Dedifferentiated amniotic fluid mesenchymal stem cell (primary cell): ENCODE measurements at regions not wholly inside any gene's neighbourhood (a gene's known extent, or its start where the extent isn't known, plus 50 kb on each side); places are given as distances from the start of the nearest gene placed in this dataset.

Experiments used
- DNase-seq: peaks from one replicate; pipeline ENCODE4 v3.0.0-alpha.2; 2016; ENCODE audit errors: extremely low spot score

DNA sequence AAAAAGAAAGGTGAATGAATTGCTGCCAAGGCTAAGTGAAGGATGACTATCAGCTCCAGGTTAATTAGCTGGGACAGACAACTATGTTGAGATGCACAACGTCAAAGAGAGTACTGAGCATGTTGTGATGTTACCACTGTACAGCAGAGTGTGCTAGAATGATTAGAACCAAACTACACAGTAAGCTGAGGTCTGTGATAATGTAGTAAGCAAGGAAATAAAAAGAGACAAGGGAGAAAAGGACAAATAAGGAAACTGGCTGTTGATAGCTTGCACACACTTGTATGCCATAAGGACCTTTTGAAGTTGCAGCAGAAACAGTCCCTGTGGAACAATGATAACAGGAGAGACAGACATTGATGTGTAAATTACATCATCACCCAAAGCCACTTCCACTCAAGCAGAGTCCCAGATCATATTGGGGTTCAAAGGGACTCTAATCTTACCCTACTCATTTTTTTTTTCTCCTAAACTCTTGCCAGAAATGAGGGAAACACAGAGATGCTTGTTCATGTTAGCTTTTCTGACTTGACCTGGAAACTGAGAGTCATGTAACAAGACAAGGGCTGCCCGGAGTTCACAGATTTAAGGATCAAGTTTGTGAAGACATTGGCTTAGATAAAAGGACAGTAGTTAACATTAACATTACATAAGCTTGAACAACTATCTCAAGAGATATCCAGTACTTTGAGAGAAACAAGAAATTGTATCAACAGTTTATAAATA is 189.9 kb downstream of the CENPW start:
- no peak for DNase-seq

- DNase-seq = no peak
These were observed 190.9 kb downstream of the CENPW start for GRCh38 chr6:126530775-126531174.

GRCh38 chr6:126531286-126531685 is 191.4 kb downstream of the CENPW start:
- DNase-seq = no peak

DNA sequence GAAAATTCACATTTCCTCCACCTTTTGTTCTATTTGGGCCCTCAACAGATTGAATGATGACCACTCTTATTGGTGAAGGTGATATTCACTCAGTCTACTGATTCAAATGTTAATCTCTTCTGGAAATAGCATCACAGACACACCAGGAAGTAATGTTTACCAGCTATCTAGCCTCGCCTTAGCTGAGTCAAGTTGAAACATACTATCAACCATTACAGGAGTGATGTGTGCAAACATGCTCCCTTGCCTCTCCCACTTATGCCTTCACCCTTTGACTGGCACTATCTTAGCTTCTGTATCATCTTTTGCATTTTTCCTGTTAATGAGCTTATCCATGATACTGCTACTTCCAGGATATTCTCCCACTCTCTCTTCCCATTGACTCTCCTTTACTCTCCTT is 191.9 kb downstream of the CENPW start:
- no peak for DNase-seq

DNA sequence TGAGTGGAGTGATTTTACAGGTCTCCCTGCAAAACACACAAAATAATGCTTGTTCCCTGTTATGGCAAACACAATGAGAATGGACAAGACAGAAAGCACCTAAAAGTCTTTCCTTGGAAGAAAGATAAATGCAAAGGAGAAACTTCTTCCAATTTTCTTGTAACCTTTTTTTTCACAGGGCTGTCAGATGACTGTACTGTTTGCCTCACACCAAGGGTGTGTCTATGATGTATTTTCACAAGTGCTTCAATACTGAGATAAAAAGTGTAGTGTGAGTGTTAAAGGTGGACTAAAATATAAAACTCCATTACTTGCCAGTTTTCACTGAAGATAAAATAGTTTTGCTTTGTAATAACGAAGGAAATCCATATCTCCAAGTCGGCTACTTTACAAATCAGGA is 194.5 kb downstream of the CENPW start:
- DNase-seq = no peak

DNA sequence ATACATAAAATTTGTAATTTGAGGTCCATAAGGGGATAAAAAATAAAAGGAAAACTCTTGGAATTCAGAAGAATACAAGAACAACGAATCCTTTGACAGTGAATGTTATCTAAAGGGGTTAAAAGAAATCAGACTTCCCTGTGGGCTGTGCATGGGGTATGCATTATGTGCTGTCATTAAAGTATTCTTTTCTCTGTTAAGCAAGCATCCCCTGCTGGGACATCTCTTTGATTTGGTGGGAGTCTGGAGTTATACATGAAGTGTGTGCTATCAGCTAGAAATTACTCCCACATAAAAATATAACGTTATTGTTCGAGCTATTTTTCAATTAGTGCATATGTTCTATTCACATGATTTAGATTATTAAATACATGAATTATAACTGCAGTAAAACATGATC is 195.2 kb downstream of the CENPW start:
- no peak for DNase-seq

- DNase-seq = no peak
These were observed 195.7 kb downstream of the CENPW start for GRCh38 chr6:126535595-126535994.

DNA sequence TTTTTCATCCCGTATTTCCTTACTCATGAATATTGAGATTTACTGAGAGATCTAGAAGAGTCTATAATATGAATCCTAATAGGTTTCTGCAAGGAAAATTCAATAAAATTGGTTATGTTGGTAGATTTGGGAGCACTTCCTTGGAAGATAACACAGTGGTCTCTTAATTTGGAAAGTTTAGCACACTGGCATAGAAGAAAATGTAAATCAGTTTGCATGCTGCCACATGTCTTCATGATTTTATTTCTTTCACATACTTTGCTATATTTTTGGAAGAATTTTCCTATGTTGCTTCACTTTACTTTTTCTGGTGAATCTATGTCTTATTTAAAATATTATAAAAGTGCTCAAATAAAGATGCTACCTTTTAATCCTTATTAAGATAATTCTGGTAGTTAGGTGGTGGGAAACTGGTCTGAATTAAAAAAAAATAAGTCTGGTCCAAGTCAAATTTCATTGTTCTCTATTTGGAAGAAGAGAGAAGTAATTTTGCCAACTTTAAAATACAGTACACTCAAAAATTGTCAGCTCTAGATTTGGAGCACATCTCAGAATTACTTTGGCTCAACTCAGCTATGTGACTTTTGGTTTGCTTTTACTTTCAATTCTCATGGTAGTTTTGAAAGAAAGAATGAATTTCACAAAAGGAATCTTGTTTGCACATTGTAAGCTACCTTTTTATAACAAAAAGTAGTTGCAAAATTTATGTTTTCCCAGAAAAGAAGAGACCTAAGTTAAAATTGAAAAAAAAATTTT is 197.3 kb downstream of the CENPW start:
- DNase-seq = no peak

DNA sequence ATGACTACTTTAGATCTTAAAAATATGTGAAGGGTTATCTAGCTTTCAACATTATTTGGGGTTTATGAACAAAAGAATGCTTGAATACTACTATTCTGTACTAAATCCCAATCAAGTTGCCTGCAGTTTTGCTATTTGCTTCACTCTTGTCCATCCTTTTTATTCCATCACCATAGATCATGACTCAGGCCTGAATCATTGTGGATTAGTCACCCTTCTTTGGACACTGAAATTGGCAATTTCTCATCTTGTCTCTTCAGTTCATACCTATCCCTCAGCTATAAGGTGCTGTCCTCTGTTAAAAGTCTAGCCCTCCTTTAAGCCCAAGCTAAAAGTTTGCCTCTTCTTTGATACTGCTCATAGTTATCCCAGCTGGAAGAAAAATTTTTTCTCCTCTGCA is 199.1 kb downstream of the CENPW start:
- DNase-seq = peak; percentile 18

DNA sequence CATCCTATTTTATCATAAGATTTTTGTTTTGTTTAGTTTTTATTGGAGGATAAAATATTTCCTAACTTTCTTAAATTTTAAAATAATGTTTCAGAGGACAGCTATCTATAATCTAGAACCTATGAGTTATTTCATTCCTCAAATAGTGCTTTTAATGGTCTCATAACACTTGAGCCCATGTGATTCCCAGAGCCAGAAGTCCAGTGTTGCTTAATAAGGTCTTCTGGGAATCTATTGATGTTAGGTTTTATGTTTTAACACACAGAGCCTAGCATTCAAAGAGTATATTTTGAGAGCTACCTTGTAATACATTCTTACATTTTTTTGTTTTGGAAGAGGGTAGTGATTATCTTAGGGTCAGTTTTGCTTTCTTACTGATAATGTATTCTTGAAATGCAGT is 200.2 kb downstream of the CENPW start:
- no peak for DNase-seq

DNA sequence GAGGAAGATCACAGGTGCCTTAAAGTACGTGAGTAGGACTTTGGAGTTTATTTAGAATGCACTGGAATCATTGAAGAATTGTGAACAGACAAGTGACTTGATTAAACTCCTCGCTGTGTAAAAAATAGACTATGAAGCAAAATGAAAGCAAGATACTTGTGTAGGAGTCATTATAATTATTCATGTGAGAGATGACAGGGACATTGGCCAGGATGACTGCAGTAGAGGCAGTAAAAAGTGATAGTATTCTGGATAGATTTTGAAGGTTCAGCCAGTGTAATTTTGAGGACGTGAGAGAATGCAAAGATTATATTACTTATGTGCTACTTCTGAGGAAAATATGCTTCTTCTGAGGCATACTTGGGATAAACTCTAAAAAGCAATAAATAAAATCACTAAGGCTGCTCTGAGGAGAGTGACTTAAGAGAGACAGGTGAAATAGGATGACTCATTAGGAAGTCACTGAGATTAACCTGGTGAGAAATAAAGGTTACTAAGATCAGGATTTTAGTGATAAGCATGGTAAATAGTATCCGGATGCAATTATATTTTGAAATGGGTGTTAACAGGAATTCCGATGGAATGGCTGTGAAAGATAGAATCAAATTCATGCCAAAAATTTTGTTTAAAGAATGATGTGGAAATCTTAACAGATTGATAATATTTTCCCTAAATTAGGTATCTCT is 202.0 kb downstream of the CENPW start:
- no peak for DNase-seq

DNA sequence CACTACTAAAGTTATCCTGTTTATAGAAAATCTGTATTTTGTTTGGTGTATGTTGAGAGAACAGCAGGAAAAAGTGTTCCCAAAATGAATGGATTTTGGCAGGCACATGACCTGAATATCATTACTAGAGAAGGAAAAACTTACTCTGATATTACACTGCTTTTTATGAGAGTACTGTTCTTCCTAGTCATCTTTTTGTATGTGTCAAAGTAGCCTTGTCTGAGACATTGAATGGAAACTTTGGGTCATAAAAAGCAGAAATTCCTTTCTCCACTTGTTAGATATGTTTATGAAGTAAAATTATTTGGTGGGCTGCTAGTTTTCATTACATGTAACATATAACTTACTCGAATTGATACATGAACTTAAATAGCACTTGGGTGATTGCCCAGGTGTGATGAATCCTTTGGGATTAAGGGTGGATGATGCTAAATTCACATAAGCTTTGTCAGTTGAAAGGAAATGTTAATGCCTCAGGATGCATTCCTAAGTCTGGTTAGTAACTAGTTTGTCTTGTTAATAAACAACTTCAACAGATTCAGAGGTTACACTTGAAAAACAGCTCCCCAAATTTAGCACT is 206.7 kb downstream of the CENPW start:
- peak; percentile 19 for DNase-seq

DNA sequence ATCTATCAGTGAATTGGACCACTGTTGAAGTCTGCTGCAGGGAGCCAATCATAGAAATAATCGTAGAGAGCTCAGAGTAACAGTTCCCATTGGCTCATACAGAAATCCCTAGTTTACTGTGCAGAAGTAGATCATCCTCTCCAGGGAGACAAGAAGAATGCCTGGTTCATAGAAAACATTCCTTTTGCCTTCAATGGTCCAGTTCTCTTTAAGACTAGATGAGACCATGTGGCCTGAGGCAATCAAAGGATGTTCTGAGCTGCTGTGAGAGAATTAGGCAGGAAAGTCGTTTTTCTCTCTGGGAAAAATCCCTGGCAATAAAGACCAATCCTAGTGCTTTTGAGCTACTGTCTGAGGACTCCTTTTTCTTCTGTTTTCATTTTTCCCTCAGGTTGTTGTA is 208.4 kb downstream of the CENPW start:
- DNase-seq = no peak

GRCh38 chr6:126550323-126550722 is 210.4 kb downstream of the CENPW start:
- no peak for DNase-seq

DNA sequence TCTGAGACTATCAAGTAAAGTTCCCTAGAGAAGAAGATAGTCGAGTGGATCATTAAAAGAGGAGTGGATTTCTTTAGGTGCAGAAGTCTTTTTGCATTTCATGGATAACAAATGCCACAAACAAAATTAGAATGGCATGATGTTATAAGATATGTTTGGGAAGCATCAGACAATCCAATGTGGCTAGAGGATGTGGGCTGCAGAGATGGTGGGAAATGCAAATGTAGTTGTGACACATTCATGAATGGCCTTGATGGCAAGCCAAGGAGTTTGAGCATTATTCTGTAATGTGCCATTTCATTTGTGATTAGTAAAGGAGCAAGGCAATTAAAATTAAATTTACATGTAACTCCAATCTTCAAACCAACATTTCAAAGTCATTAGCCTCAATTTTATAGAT is 211.9 kb downstream of the CENPW start:
- DNase-seq = no peak

DNA sequence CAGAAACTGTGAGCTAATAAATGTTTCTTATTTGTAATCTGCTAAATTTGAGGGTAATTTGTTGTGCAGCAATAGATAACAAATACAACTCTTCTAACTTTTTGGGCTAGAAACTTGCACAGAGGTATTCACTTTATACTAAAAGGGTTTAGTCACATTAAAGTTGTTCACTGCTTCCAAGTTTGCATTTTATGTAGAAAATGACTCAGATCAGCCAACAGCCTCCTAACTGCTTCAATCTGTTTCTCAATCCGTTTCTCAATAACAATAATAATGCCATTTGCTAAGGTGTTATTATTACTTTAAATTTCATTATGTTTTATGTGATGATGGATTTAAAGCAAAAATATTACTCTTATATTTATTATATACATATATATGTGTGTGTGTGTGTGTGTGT is 213.9 kb downstream of the CENPW start:
- DNase-seq = no peak

DNA sequence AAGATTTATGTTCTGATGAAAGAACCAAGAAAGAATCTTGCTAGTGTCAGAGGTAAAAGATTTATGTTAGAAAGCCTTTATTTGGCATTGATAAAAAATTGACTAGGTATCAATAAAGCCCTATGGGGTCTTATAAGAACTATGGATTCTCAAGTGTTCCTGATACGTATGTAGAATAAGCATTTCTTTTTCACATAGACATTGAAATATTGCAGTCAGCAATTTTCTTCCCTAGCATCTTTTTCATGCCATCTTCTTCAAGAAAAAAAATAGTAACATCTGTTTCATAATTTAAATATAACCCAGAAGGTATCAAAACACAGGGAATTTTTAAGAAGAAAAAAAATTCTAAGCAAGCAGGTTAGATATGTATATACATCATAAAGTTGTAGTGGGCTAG is 230.6 kb downstream of the CENPW start:
- no peak for DNase-seq

GRCh38 chr6:126574301-126574700 is 234.4 kb downstream of the CENPW start:
- DNase-seq = no peak

DNA sequence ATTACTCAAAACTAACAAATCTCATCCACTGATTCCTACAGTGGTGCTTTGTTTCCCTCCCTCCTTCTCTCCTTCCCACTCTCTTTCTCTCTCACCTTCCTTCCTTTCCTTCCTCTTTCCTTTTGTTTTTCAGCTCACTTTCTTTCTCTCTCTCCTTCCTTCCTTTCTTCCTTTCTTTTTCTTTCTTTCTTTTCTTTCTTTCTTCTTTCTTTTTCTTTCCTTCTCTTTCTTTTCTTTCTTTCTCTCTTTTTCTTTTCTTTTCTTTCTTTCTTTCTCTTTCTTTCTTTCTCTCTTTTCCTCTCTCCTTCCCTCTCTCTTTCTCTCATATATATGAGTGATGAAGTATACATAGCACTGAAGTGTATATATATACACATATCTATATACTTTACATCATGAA is 241.4 kb downstream of the CENPW start:
- DNase-seq = no peak

- peak; percentile 17 for DNase-seq
These were observed 260.5 kb downstream of the CENPW start for GRCh38 chr6:126600258-126600916.

- no peak for DNase-seq
These were observed 263.5 kb downstream of the CENPW start for GRCh38 chr6:126603410-126603809.

GRCh38 chr6:126605089-126605488 is 265.2 kb downstream of the CENPW start:
- no peak for DNase-seq
